Astrocyte of the cerebellum (primary cell): ENCODE measurements at regions not wholly inside any gene's neighbourhood (a gene's known extent, or its start where the extent isn't known, plus 50 kb on each side); places are given as distances from the start of the nearest gene placed in this dataset.

Experiments used
- DNase-seq: peaks from one replicate; pipeline ENCODE4 v3.0.0-alpha.2; 2011; ENCODE audit warnings: low read depth
- H3K4me3 ChIP-seq: 2 replicates; pipeline ENCODE4 v1.5.1; 2011; ENCODE audit warnings: mild to moderate bottlenecking, low read depth, low read length, moderate library complexity
- CTCF ChIP-seq: IDR thresholded peaks from 2 replicates; pipeline ENCODE4 v1.5.1; 2012; ENCODE audit warnings: low read length, low read depth, moderate library complexity, mild to moderate bottlenecking; ENCODE audit errors: missing control alignments
- in situ Hi-C: cut with HindIII; loops from 2 replicates; pipeline ENCODE4 v1.10.0; 2017; ENCODE audit warnings: low sequenced_read_pairs

DNA sequence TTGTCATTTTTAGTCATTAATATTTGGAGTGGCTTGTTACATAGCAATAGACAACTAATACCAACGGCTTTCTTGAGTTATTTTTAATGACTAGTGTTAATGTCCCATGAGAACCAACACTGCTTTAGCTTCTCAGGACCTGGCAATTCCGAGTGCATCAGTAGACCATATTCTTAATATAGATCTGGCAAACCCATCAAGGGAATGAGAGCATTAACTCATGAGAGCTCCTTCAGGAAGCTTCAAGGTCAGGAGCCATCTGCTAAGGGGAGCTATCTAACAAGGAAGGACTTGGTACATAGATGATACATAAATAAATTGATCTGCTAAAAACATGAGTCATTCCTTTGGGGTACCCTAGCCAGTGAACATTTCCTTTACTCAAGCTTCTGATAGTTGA is 122.6 kb upstream of the EPHA3 start:
- no peak for DNase-seq
- H3K4me3 ChIP-seq, result no peak overlapping the region
- in situ Hi-C loops, result no loop called here
- no peak for TF ChIP-seq CTCF

GRCh38 chr3:88985491-88985890 is 121.9 kb upstream of the EPHA3 start:
- in situ Hi-C loops, result no loop called here
- no peak for TF ChIP-seq CTCF
- DNase-seq, result peak; percentile 44
- H3K4me3 ChIP-seq, result no peak overlapping the region

DNA sequence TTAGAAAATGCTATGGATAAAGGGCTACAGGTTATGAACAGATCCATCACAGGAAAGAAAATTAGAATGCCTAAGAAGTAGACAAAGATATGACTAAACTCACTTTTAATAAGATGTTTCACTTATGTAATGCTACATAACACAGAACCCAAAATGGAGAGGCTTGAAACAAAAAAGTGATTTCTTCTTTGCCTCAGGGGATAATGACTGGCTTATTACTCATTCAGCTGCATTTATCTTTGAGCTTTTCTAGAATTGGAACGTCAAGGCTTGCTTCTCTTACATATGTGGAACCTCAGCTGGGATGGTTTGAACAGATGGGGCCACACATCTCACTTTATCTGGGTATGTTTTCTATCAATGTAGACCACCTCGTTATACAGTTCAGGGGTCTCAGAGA is 120.6 kb upstream of the EPHA3 start:
- no peak for TF ChIP-seq CTCF
- DNase-seq, result peak; percentile 12
- in situ Hi-C loops, result no loop called here
- no peak overlapping the region for H3K4me3 ChIP-seq

- in situ Hi-C loops, result no loop called here
- no peak overlapping the region for H3K4me3 ChIP-seq
- DNase-seq, result no peak
- TF ChIP-seq CTCF, result no peak
Observed at GRCh38 chr3:88987776-88988175, 119.6 kb upstream of the EPHA3 start.

DNA sequence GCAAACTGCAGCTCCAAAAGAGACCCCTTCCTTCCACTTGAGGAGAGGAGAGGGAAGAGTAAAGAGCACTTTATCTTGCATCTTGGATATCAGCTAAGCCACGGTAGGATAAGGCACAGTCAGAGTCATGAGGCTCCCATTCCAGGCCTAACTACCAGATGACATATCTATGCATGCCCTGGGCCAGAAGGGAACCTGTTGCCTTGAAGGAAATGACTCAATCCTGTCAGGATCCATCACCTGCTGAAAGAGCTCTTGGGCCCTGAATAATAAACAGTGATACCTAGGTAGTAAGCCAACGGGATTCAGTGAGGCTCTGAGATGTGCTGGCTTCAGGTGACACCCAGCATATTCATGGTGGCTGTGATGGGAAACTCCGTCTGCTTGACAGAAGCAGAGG is 118.5 kb upstream of the EPHA3 start:
- in situ Hi-C loops, result no loop called here
- TF ChIP-seq CTCF, result no peak
- H3K4me3 ChIP-seq, result no peak overlapping the region
- no peak for DNase-seq

GRCh38 chr3:88991496-88991895 is 115.9 kb upstream of the EPHA3 start:
- H3K4me3 ChIP-seq, result no peak overlapping the region
- TF ChIP-seq CTCF, result no peak
- in situ Hi-C loops, result no loop called here
- DNase-seq, result peak; percentile 66

- in situ Hi-C loops, result no loop called here
- H3K4me3 ChIP-seq, result no peak overlapping the region
- TF ChIP-seq CTCF, result no peak
- no peak for DNase-seq
Observed at GRCh38 chr3:88996691-88997090, 110.7 kb upstream of the EPHA3 start.
